ENCODE measurements at regions not wholly inside any gene's neighbourhood (a gene's known extent, or its start where the extent isn't known, plus 50 kb on each side); places are given as distances from the start of the nearest gene placed in this dataset.
A peak's percentile ranks its signal among the peaks of the same experiment; 100 is the strongest.

DNA sequence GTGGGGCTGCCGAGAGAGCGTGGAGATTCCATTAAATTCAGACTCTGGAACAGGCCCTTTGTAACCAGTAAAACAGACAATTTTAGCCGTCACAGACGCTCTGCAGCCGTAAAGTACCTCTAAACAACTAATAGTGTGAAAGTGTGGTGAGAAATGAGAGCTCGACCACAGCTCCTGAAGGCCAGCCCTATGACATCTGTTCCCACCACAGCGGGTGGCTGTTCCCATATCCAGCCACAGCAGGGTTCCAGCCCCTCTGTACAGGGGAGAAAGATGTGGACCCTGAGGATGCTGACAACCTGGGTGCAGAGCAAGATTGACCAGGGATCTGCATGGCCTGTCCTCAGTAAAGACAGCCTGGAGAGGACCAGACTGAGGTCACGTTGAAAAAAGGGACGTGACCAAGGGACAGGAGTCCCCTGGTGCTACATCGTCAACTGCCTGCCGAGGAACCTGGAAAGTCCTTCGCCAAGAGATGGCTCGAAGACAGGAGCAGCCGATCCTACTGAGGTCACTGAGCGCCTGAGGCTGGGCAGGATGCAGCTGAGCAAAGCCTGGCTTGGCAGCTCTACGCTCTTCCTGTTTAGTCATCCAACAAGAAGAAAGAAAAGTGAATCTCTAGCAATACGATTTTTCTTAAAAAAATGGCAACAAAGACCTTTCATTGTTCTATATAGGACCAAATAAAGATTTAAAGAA is 831.7 kb downstream of the RNF144A start:
- Histone ChIP-seq H3K27me3 (replicated peaks; ENCODE audit: insufficient read depth, low read depth, low read length, poor library complexity) (no peaks in the 10 kb centered on the region), H3K9me3 (ENCODE audit: low read depth, low read length, poor library complexity, severe bottlenecking) (peaks cover 6% of the 10 kb centered on the region), H3K27ac (ENCODE audit: low read depth, low read length, poor library complexity, severe bottlenecking) (no peak overlapping the region), H3K4me3 (ENCODE audit: low read depth, low read length, poor library complexity, severe bottlenecking) (no peak overlapping the region), H3K36me3 (ENCODE audit: insufficient read depth, low read length, poor library complexity, severe bottlenecking) (no peaks in the 10 kb centered on the region), H3K4me1 (ENCODE audit: insufficient read depth, low read length, poor library complexity, severe bottlenecking) (no peaks in the 10 kb centered on the region)
- ChIA-PET POLR2A (ENCODE audit: low non-redundant PET) (no interaction called here), CTCF (no interaction called here)
- peak; percentile 21 for DNase-seq (ENCODE audit: low spot score)
- TF ChIP-seq, protein P1, sequence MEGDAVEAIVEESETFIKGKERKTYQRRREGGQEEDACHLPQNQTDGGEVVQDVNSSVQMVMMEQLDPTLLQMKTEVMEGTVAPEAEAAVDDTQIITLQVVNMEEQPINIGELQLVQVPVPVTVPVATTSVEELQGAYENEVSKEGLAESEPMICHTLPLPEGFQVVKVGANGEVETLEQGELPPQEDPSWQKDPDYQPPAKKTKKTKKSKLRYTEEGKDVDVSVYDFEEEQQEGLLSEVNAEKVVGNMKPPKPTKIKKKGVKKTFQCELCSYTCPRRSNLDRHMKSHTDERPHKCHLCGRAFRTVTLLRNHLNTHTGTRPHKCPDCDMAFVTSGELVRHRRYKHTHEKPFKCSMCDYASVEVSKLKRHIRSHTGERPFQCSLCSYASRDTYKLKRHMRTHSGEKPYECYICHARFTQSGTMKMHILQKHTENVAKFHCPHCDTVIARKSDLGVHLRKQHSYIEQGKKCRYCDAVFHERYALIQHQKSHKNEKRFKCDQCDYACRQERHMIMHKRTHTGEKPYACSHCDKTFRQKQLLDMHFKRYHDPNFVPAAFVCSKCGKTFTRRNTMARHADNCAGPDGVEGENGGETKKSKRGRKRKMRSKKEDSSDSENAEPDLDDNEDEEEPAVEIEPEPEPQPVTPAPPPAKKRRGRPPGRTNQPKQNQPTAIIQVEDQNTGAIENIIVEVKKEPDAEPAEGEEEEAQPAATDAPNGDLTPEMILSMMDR (conservative IDR thresholded peaks at IDR 0.05; ENCODE audit: low read depth, low read length): no peak
- TF ChIP-seq EZH2 (IDR thresholded peaks at IDR 0.05; ENCODE audit: borderline replicate concordance, low read depth, low read length, poor library complexity, severe bottlenecking): no peak
- intact Hi-C loops (cut with micrococcal nuclease; ENCODE audit: unreplicated experiment): no loop called here
- BruUV-seq (replicated peaks): no TSS peak

DNA sequence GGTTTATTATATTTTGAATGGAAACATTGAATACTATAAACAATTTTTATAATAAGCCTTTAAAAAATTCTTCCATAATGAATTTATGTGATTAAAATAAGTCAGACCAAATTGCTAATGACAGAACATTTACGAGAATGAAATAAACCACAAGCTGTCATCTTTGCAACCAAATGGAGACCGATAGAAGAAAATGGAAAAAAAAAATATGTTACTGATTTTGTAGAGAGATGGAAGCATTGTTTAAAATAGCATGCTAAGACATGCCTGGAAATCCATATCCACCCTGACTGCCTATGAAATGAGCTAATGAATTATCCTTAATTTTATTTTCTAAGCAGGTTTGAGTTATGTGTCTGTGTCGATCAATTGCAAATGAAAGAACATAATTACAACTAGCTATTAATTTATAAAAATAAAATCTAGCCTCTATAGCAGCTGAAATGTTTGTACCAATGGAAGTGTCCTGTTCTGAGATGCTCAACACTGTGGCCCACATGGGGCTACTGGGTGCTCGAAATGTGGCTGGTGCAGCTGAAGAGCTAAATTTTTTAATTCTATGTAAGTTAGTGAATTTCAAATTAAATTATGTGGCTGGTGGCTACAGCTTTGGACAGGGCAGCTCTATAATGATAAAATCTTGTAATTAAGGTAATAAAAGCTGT is 832.8 kb downstream of the RNF144A start:
- no peak overlapping the region for H3K4me3 ChIP-seq (ENCODE audit: low read depth, low read length, poor library complexity, severe bottlenecking)
- H3K27me3 ChIP-seq (replicated peaks; ENCODE audit: insufficient read depth, low read depth, low read length, poor library complexity): no peaks in the 10 kb centered on the region
- no peak for DNase-seq (ENCODE audit: low spot score)
- no peaks in the 10 kb centered on the region for H3K36me3 ChIP-seq (ENCODE audit: insufficient read depth, low read length, poor library complexity, severe bottlenecking)
- CTCF ChIA-PET: no interaction called here
- H3K9me3 ChIP-seq (ENCODE audit: low read depth, low read length, poor library complexity, severe bottlenecking): peaks cover 7% of the 10 kb centered on the region
- BruUV-seq (replicated peaks): no TSS peak
- POLR2A ChIA-PET (ENCODE audit: low non-redundant PET): no interaction called here
- intact Hi-C loops (cut with micrococcal nuclease; ENCODE audit: unreplicated experiment): no loop called here
- H3K4me1 ChIP-seq (ENCODE audit: insufficient read depth, low read length, poor library complexity, severe bottlenecking): no peaks in the 10 kb centered on the region
- no peak overlapping the region for H3K27ac ChIP-seq (ENCODE audit: low read depth, low read length, poor library complexity, severe bottlenecking)
- TF ChIP-seq, protein P1 (conservative IDR thresholded peaks at IDR 0.05; ENCODE audit: low read depth, low read length): no peak
- no peak for TF ChIP-seq EZH2 (IDR thresholded peaks at IDR 0.05; ENCODE audit: borderline replicate concordance, low read depth, low read length, poor library complexity, severe bottlenecking)

DNA sequence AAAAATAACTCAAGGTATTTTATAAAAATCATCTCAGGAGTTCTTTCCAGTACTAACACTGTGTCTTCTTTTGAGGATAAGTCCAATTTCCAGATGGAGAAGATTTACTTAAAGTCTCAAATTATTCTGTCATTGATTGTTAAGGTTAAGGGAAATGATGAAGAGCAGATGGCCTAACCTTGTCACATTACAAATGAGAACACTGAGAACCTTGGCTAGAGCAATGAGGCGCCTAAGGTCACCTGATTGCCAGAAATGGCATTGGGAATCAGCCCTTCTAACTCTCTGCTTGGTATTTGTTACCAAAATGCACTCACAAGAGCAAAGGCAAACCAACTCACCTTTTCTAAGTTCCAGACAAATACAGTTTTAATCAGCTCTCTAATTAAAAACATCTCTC is 835.1 kb downstream of the RNF144A start:
- no peaks in the 10 kb centered on the region for H3K27me3 ChIP-seq (replicated peaks; ENCODE audit: insufficient read depth, low read depth, low read length, poor library complexity)
- H3K27ac ChIP-seq (ENCODE audit: low read depth, low read length, poor library complexity, severe bottlenecking): no peak overlapping the region
- ChIA-PET CTCF (no interaction called here), POLR2A (ENCODE audit: low non-redundant PET) (no interaction called here)
- peaks cover 7% of the 10 kb centered on the region for H3K9me3 ChIP-seq (ENCODE audit: low read depth, low read length, poor library complexity, severe bottlenecking)
- H3K4me3 ChIP-seq (ENCODE audit: low read depth, low read length, poor library complexity, severe bottlenecking): no peak overlapping the region
- no peak for DNase-seq (ENCODE audit: low spot score)
- intact Hi-C loops (cut with micrococcal nuclease; ENCODE audit: unreplicated experiment): no loop called here
- no peak for TF ChIP-seq EZH2 (IDR thresholded peaks at IDR 0.05; ENCODE audit: borderline replicate concordance, low read depth, low read length, poor library complexity, severe bottlenecking)
- TF ChIP-seq, protein P1 (conservative IDR thresholded peaks at IDR 0.05; ENCODE audit: low read depth, low read length): no peak
- BruUV-seq (replicated peaks): no TSS peak
- H3K36me3 ChIP-seq (ENCODE audit: insufficient read depth, low read length, poor library complexity, severe bottlenecking): no peaks in the 10 kb centered on the region
- no peaks in the 10 kb centered on the region for H3K4me1 ChIP-seq (ENCODE audit: insufficient read depth, low read length, poor library complexity, severe bottlenecking)
